ENCODE measurements at regions not wholly inside any gene's neighbourhood (a gene's known extent, or its start where the extent isn't known, plus 50 kb on each side); places are given as distances from the start of the nearest gene placed in this dataset.

GRCh38 chr13:50274181-50274580, 258.9 kb downstream of the KCNRG start:
- TF ChIP-seq CTCF (IDR thresholded peaks at IDR 0.05) = no peak
- Mint-ChIP-seq H3K27me3 (ENCODE audit: unreplicated experiment) (no peaks in the 10 kb centered on the region), H3K4me3 (ENCODE audit: unreplicated experiment) (no peak overlapping the region), H3K36me3 (ENCODE audit: unreplicated experiment) (no peaks in the 10 kb centered on the region), H3K4me1 (ENCODE audit: unreplicated experiment) (peaks cover 2% of the 10 kb centered on the region), H3K9me3 (ENCODE audit: unreplicated experiment) (no peaks in the 10 kb centered on the region), H3K27ac (ENCODE audit: unreplicated experiment) (no peak overlapping the region)
- no peak for DNase-seq (ENCODE audit: extremely low spot score, unreplicated experiment)

DNA sequence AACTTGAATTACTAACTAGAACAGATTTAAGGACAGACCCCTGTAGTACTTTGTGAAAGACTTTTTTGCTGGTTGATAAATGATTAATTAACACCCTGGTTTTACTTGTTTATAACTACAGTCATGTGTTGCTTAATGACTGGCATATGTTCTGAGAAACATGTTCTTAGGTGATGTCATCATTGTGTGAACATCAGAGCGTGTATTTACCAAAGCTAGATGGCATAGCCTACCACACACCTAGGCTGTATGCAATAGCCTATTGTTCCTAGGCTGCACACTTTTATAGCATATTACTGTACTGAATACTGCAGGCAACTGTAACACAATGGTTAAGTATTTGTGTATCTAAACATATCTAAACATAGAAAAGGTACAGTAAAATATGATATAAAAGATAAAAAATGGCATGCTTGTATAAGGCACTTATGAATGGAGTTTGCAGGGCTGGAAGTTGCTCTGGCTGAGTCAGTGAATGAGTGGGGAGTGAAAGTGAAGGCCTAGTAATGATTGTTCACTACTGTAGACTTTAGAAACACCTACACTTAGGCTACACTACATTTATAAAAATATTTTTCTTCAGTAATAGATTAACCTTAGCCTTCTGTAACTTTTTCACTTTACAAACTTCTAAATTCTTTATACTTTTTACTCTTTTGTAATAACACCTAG, 260.3 kb downstream of the KCNRG start:
- Mint-ChIP-seq H3K9me3 (ENCODE audit: unreplicated experiment) (no peaks in the 10 kb centered on the region), H3K4me3 (ENCODE audit: unreplicated experiment) (no peak overlapping the region), H3K36me3 (ENCODE audit: unreplicated experiment) (no peaks in the 10 kb centered on the region), H3K27me3 (ENCODE audit: unreplicated experiment) (no peaks in the 10 kb centered on the region), H3K27ac (ENCODE audit: unreplicated experiment) (no peak overlapping the region), H3K4me1 (ENCODE audit: unreplicated experiment) (no peaks in the 10 kb centered on the region)
- no peak for TF ChIP-seq CTCF (IDR thresholded peaks at IDR 0.05)
- no peak for DNase-seq (ENCODE audit: extremely low spot score, unreplicated experiment)

DNA sequence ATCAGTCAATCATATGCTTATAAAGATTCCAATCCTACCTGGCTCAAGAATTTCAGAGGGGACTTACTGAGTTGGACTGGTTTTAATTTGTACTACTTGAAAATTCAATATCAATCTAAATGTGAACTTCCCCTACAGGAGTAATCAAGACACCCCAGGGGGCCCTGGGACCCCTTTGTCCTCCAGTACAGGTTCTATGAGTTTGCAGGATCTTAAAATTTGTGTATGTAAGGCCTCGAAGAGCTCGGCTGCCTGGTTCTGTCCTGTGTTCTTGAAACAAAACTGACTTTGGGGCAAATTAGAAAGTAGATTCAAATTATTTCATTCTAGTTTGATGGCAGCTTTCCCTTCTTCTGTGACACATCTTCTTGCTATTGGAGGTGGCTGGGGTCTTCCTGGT, 261.3 kb downstream of the KCNRG start:
- H3K9me3 Mint-ChIP-seq (ENCODE audit: unreplicated experiment) = no peaks in the 10 kb centered on the region
- no peak overlapping the region for H3K27ac Mint-ChIP-seq (ENCODE audit: unreplicated experiment)
- peaks cover 1% of the 10 kb centered on the region for H3K36me3 Mint-ChIP-seq (ENCODE audit: unreplicated experiment)
- no peaks in the 10 kb centered on the region for H3K4me1 Mint-ChIP-seq (ENCODE audit: unreplicated experiment)
- no peak overlapping the region for H3K4me3 Mint-ChIP-seq (ENCODE audit: unreplicated experiment)
- no peak for TF ChIP-seq CTCF (IDR thresholded peaks at IDR 0.05)
- H3K27me3 Mint-ChIP-seq (ENCODE audit: unreplicated experiment) = no peaks in the 10 kb centered on the region
- no peak for DNase-seq (ENCODE audit: extremely low spot score, unreplicated experiment)

DNA sequence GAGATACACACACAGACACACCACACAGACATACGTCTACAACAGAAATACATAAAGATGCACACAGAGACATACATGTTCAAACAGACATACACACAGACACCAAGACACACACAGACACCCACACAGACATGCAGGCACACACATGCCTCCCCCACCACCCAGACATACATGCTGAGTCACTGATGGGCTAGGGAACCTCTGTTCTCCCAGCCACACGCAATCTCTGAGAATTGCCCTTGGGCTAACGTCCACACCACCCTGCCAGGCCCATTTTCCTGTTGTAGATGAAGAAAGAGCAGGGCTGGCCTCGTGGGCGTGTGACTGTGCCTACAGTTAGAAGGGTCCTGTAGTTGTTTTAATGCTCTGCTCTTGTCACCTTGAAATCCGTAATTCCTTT, 261.9 kb downstream of the KCNRG start:
- Mint-ChIP-seq H3K4me1 (ENCODE audit: unreplicated experiment) (no peaks in the 10 kb centered on the region), H3K36me3 (ENCODE audit: unreplicated experiment) (peaks cover 4% of the 10 kb centered on the region), H3K9me3 (ENCODE audit: unreplicated experiment) (peaks cover 3% of the 10 kb centered on the region), H3K4me3 (ENCODE audit: unreplicated experiment) (no peak overlapping the region), H3K27me3 (ENCODE audit: unreplicated experiment) (no peaks in the 10 kb centered on the region), H3K27ac (ENCODE audit: unreplicated experiment) (no peak overlapping the region)
- DNase-seq (ENCODE audit: extremely low spot score, unreplicated experiment) = no peak
- TF ChIP-seq CTCF (IDR thresholded peaks at IDR 0.05) = no peak

- no peak overlapping the region for H3K4me3 Mint-ChIP-seq (ENCODE audit: unreplicated experiment)
- H3K36me3 Mint-ChIP-seq (ENCODE audit: unreplicated experiment) = peaks cover 6% of the 10 kb centered on the region
- H3K27ac Mint-ChIP-seq (ENCODE audit: unreplicated experiment) = no peak overlapping the region
- DNase-seq (ENCODE audit: extremely low spot score, unreplicated experiment) = no peak
- TF ChIP-seq CTCF (IDR thresholded peaks at IDR 0.05) = no peak
- H3K9me3 Mint-ChIP-seq (ENCODE audit: unreplicated experiment) = peaks cover 8% of the 10 kb centered on the region
- H3K4me1 Mint-ChIP-seq (ENCODE audit: unreplicated experiment) = no peaks in the 10 kb centered on the region
- no peaks in the 10 kb centered on the region for H3K27me3 Mint-ChIP-seq (ENCODE audit: unreplicated experiment)
These were observed 262.7 kb downstream of the KCNRG start for GRCh38 chr13:50277906-50278305.
